Right cardiac atrium (tissue), 5 donors: ENCODE measurements at regions not wholly inside any gene's neighbourhood (a gene's known extent, or its start where the extent isn't known, plus 50 kb on each side); places are given as distances from the start of the nearest gene placed in this dataset.
A peak's percentile ranks its signal among the peaks of the same experiment; 100 is the strongest.
"Not testable (repeated sequence)": the region's sequence is repeated elsewhere in the genome, so short reads cannot be mapped to it uniquely, and the experiment has no call there.

Experiments used
- ATAC-seq, 2 donors: fragments of 200-7000 bp; cut with Tn5 transposase; one replicate each; pipeline versions ENCODE4 v1.8.0 to v1.9.1; 2020; ENCODE audit warnings: moderate library complexity in 2 of 2, mild to moderate bottlenecking in 1 of 2
- DNase-seq, 3 donors: peaks; one replicate each; pipeline ENCODE4 v3.0.0-alpha.2; 2020
- H3K27ac ChIP-seq: one replicate; pipeline ENCODE4 v1.5.1; 2013; ENCODE audit warnings: mild to moderate bottlenecking, low read length, control low read depth, moderate library complexity
- H3K27me3 ChIP-seq: one replicate; pipeline ENCODE4 v1.6.1; 2013; ENCODE audit not compliant: control insufficient read depth, insufficient read depth
- H3K4me1 ChIP-seq: one replicate; pipeline ENCODE4 v1.6.1; 2013; ENCODE audit warnings: low read length; ENCODE audit not compliant: control insufficient read depth, insufficient read depth
- H3K4me3 ChIP-seq: one replicate; pipeline ENCODE4 v1.5.1; 2013; ENCODE audit warnings: low read length, control low read depth
- H3K9me3 ChIP-seq: one replicate; pipeline ENCODE4 v1.6.1; 2013; ENCODE audit warnings: low read length; ENCODE audit not compliant: control insufficient read depth
- WGBS: extraction: QIAGEN DNeasy Blood & Tissue Kit; methylation state at CpG from one replicate; pipeline ENCODE4 v1.1.7; 2013; 5-methylcytosine and 5-hydroxymethylcytosine counted together
- intact Hi-C, 4 donors: fragments of 100-400 bp; cut with DNase I; formaldehyde crosslinking; loops; one replicate each; pipeline versions ENCODE4 v1.11.0 to v1.14.0; 2022 to 2023
- donor health status: healthy with polysubstance abuse.
- donor health status: DM: no; HTN: yes; CAD: no.
- donor health status: DM: no; HTN: no; CAD: no.
- donor health status: DM: no; HTN: yes; CAD: no; lungs with severe emphysema.
- donor health status: DM: yes; HTN: yes; CAD: no.

GRCh38 chr12:14213542-14213941 is 151.9 kb upstream of the ATF7IP start:
- Histone ChIP-seq H3K4me3 (no peak overlapping the region), H3K9me3 (no peaks in the 10 kb centered on the region), H3K27me3 (no peaks in the 10 kb centered on the region), H3K27ac (no peak overlapping the region), H3K4me1 (peaks cover 3% of the 10 kb centered on the region)
- ATAC-seq = no peak
- intact Hi-C loops = no loop called here
- 64% methylated on average over 1 of the region's 1 CpG for WGBS
- no peak for DNase-seq

- H3K4me3 ChIP-seq = no peak overlapping the region
- 92% methylated on average over 1 of the region's 1 CpG for WGBS
- H3K9me3 ChIP-seq = no peaks in the 10 kb centered on the region
- no peaks in the 10 kb centered on the region for H3K27me3 ChIP-seq
- peaks cover 3% of the 10 kb centered on the region for H3K4me1 ChIP-seq
- intact Hi-C loops = no loop called here
- DNase-seq = no peak
- no peak overlapping the region for H3K27ac ChIP-seq
- no peak for ATAC-seq
Observed at GRCh38 chr12:14214495-14214894, 151.0 kb upstream of the ATF7IP start.

GRCh38 chr12:14215949-14216348 is 149.5 kb upstream of the ATF7IP start:
- H3K27me3 ChIP-seq, H3K4me1 ChIP-seq, intact Hi-C loops, DNase-seq, H3K4me3 ChIP-seq, H3K27ac ChIP-seq, H3K9me3 ChIP-seq, ATAC-seq: not testable (repeated sequence)
- 95% methylated on average over 7 of the region's 7 CpGs for WGBS

DNA sequence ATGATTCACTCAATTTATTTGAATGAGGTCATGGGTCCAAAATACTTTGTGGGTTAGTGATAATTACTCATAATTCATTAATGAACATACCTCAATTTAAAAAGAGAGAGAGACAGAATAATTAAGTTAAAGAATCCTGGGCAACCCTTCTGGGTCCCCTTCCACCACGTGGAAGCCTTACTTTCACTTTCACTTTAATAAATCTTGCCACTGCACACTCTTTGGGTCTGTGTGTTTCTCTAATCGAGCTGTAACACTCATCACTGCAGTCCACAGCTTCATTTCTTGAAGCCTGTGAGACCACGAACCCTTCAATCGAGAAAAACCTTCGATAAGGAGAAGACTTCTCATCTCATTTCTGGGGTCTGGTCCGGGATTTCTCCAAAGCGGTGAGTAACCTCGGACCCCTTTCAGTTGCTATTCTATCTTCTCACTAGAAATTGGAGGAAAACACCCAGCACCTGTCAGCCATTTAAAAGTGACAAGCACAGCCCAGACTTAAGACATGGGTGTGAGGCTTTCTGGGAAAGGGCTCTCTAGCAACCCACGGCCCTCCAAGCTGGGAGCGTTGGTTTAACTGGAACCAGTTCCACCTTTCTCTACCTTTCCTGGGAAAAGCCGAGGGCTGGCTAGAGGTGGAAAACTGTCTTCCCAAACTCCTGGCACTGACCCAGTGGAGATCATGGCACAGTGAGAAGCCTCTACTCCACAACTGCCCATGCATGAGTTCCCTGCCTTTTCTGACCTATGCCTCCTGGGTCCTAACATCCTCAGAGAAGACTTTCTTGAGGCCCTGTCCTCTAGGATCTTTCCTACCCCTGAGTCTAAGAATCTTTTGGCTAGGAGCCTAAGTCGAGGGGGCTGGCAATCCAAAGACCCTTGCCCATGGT is 148.8 kb upstream of the ATF7IP start:
- intact Hi-C loops = no loop called here
- peak overlapping the region; percentile 42 for H3K4me3 ChIP-seq
- ATAC-seq (no peak), DNase-seq (no peak)
- H3K27ac ChIP-seq = no peak overlapping the region
- no peaks in the 10 kb centered on the region for H3K27me3 ChIP-seq
- no peaks in the 10 kb centered on the region for H3K9me3 ChIP-seq
- WGBS = 74% methylated on average over 12 of the region's 12 CpGs
- peaks cover 3% of the 10 kb centered on the region for H3K4me1 ChIP-seq

DNA sequence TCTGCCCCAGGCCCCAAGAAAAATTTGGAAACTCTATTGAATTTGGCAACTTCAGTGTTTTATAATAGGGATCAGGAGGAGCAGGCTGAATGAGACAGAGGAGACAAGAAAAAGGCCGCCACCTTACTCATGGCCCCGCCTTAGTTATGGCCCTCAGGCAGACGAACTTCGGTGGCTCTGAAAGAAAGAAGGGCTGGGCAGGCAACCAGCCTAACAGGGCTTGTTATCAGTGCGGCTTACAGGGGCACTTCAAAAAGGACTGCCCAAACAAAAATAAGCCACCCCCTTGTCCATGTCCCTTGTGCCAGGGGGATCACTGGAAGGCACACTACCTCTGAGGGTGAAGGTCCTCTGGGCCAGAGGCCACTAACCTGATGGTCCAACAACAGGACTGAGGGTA is 146.3 kb upstream of the ATF7IP start:
- H3K4me1 ChIP-seq = peaks cover 1% of the 10 kb centered on the region
- ATAC-seq (no peak), DNase-seq (no peak)
- H3K27ac ChIP-seq = no peak overlapping the region
- intact Hi-C loops = no loop called here
- H3K27me3 ChIP-seq = no peaks in the 10 kb centered on the region
- WGBS = 94% methylated on average over 5 of the region's 5 CpGs
- no peak overlapping the region for H3K4me3 ChIP-seq
- no peaks in the 10 kb centered on the region for H3K9me3 ChIP-seq

DNA sequence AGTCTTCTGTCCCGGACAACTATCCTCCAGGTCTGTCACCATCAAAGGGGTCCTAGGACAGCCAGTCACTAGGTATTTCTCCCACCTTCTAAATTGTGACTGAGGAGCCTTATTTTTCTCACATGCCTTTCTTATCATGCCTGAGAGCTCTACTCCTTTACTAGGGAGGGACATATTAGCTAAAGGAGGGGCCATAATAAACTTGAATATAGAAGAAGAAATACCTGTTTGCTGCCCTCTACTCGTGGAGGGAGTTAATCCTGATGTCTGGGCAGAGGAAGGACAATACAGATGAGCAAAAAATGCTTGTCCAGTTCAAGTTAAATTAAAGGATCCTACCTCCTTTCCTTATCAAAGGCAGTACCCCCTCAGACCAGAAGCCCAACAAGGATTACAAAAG is 145.8 kb upstream of the ATF7IP start:
- H3K4me1 ChIP-seq, H3K4me3 ChIP-seq, ATAC-seq, H3K9me3 ChIP-seq, DNase-seq, H3K27ac ChIP-seq, intact Hi-C loops, H3K27me3 ChIP-seq: not testable (repeated sequence)
- 77% methylated on average over 2 of the region's 2 CpGs for WGBS

DNA sequence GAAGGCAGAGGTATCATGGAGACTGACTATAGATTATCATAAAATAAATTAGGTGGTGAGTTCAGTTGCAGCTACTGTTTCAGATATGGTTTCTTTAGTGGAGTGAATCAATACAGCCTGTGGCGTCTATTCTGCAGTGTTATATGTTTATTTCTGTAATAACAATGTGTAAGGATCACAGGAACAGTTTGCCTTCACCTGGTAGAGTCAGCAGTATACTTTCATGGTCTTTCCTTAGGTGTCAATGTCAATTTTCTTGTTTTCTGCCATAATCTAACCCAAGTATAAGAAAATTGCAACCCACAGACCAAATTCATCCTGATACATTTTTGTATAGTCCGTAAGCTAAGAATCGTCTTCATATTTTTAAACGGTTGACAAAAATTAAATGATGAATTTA is 140.4 kb upstream of the ATF7IP start:
- Histone ChIP-seq H3K27ac (no peak overlapping the region), H3K4me1 (no peaks in the 10 kb centered on the region), H3K4me3 (no peak overlapping the region), H3K27me3 (no peaks in the 10 kb centered on the region), H3K9me3 (no peaks in the 10 kb centered on the region)
- ATAC-seq = no peak
- WGBS = 95% methylated on average over 4 of the region's 4 CpGs
- no peak for DNase-seq
- intact Hi-C loops = no loop called here

- intact Hi-C loops = loop anchor here in 2 of 4 donors (5.0 to 10.0 kb wide), 4 partner anchors 190 to 480 kb away; no protein-coding TSS in a partner anchor
- not testable (repeated sequence) for H3K4me1 ChIP-seq, DNase-seq, ATAC-seq, H3K27ac ChIP-seq, H3K27me3 ChIP-seq, H3K9me3 ChIP-seq, H3K4me3 ChIP-seq
- 57% methylated on average over 3 of the region's 3 CpGs for WGBS
Observed at GRCh38 chr12:14235176-14235575, 130.3 kb upstream of the ATF7IP start.

DNA sequence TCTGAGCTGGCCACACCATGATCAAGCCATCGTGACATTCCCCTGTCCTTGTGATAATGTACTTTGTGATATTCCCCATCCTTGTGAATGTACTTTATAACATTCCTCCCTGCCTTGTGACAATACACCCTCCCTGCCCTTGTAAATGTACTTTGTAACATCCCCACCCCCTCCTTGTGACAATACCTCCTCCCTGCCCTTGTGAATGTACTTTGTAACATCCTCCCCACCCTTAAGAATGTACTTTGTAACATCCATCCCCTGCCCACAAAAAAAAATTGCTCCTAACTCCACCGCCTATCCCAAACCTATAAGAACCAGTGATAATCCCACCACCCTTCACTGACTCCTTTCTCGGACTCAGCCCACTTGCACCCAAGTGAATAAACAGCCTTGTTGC is 128.8 kb upstream of the ATF7IP start:
- ATAC-seq, H3K4me3 ChIP-seq: not testable (repeated sequence)
- 92% methylated on average over 3 of the region's 3 CpGs for WGBS

GRCh38 chr12:14238221-14238792 is 127.2 kb upstream of the ATF7IP start:
- DNase-seq (no peak), ATAC-seq (peak; percentile 56 to 68)
- Histone ChIP-seq H3K27ac (no peak overlapping the region), H3K4me1 (peaks cover 5% of the 10 kb centered on the region), H3K27me3 (no peaks in the 10 kb centered on the region), H3K9me3 (no peaks in the 10 kb centered on the region), H3K4me3 (no peak overlapping the region)
- WGBS = 44% methylated on average over 8 of the region's 8 CpGs
- intact Hi-C loops = loop anchor here in 2 of 4 donors (5.0 to 10.0 kb wide), 4 partner anchors 186 to 476 kb away; no protein-coding TSS in a partner anchor

More for the DNA sequence above, 128.8 kb upstream of the ATF7IP start:
- not testable (repeated sequence) for DNase-seq, H3K4me1 ChIP-seq, H3K27me3 ChIP-seq, H3K9me3 ChIP-seq, H3K27ac ChIP-seq
- intact Hi-C loops = loop anchor here in 2 of 4 donors (5.0 to 10.0 kb wide), 4 partner anchors 188 to 478 kb away; no protein-coding TSS in a partner anchor

DNA sequence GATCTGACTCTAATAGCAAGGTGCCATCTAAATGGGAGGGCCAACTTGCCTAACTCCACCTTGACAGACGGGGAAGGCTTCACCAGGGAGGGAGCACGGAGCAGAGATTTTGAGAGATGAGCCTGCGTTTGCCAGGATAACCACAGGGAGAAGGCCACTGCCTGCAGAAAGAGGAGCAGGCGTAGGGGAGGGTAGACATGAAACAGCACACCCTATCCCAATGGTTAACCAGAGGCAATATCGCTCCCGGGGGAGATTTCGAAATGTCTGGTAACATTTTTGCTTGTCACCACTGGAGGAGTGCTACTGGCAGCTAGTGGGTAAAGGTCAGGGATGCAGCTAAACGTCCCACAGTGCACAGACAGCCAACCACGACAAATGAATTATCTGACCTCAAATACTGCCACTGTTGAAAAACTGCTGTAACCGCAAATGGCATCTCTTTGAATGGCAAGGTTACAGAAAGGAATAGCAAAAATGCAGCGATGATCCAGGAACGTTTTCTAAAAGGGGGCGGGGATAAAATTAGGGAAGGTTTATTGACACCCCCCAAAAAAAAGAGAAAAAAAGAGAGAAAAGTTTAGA is 126.0 kb upstream of the ATF7IP start:
- H3K27me3 ChIP-seq = no peaks in the 10 kb centered on the region
- DNase-seq (peak in 2 of 3 donors; percentile 48 to 64), ATAC-seq (peak; percentile 93)
- intact Hi-C loops = loop anchor here in 2 of 4 donors (5.0 to 10.0 kb wide), 4 partner anchors 185 to 475 kb away; no protein-coding TSS in a partner anchor
- peak overlapping the region; percentile 90 for H3K27ac ChIP-seq
- peaks cover 5% of the 10 kb centered on the region for H3K4me1 ChIP-seq
- H3K4me3 ChIP-seq = no peak overlapping the region
- 30% methylated on average over 13 of the region's 13 CpGs for WGBS
- no peaks in the 10 kb centered on the region for H3K9me3 ChIP-seq
